ENCODE measurements at regions not wholly inside any gene's neighbourhood (a gene's known extent, or its start where the extent isn't known, plus 50 kb on each side); places are given as distances from the start of the nearest gene placed in this dataset.

GRCh38 chr2:60104514-60105505 is 448.6 kb downstream of the BCL11A start (continued):
- TF ChIP-seq REST (IDR thresholded peaks at IDR 0.05; ENCODE audit: low read depth, low read length) (no peak), HDAC2 (IDR thresholded peaks at IDR 0.05) (no peak), MTA3 (IDR thresholded peaks at IDR 0.05; ENCODE audit: borderline replicate concordance, low read length) (no peak), FOS (IDR thresholded peaks at IDR 0.05; ENCODE audit: borderline replicate concordance, extremely low read depth, insufficient read length) (no peak)

- Histone ChIP-seq H3K79me2 (ENCODE audit: control insufficient read depth, insufficient read depth, low read length) (no peaks in the 10 kb centered on the region), H3K4me2 (ENCODE audit: control insufficient read depth, insufficient read depth) (no peak overlapping the region), H3K27me3 (replicated peaks in 1 of 2; ENCODE audit: control insufficient read depth in 2 of 2, insufficient read depth in 2 of 2, low read length in 1 of 2) (no peaks in the 10 kb centered on the region; a peak in 1 of 4 replicates), H3K9me3 (replicated peaks; ENCODE audit: control insufficient read depth, insufficient read depth, low read length) (no peaks in the 10 kb centered on the region), H3K27ac (ENCODE audit: control insufficient read depth, insufficient read depth) (no peak overlapping the region), H3K36me3 (ENCODE audit: control insufficient read depth in 2 of 2, insufficient read depth in 2 of 2, low read length in 1 of 2) (no peaks in the 10 kb centered on the region), H4K20me1 (ENCODE audit: control insufficient read depth, insufficient read depth) (no peaks in the 10 kb centered on the region), H3K4me3 (no peak overlapping the region), H3K9ac (ENCODE audit: control insufficient read depth, insufficient read depth, low read length) (no peak overlapping the region), H2AFZ (ENCODE audit: control insufficient read depth, low read depth, low read length) (no peak overlapping the region), H3K4me1 (ENCODE audit: control insufficient read depth, insufficient read depth, low read length) (no peaks in the 10 kb centered on the region)
- TF ChIP-seq KDM1A (IDR thresholded peaks at IDR 0.05; ENCODE audit: borderline replicate concordance), result no peak
- no peak for TF ChIP-seq ZSCAN29 (IDR thresholded peaks at IDR 0.05)
- no peak for TF ChIP-seq ASH2L (IDR thresholded peaks at IDR 0.05; ENCODE audit: borderline replicate concordance, low read depth)
- TF ChIP-seq EP300 (IDR thresholded peaks at IDR 0.05; ENCODE audit: borderline replicate concordance in 1 of 2, control insufficient read depth in 1 of 2, low read depth in 2 of 2, low read length in 2 of 2), result no peak
- no peak for TF ChIP-seq SREBF1 (IDR thresholded peaks at IDR 0.05; ENCODE audit: low read length)
- no peak for TF ChIP-seq POLR2AphosphoS2 (IDR thresholded peaks at IDR 0.05; ENCODE audit: low read depth, low read length)
- no peak for TF ChIP-seq SKIL (IDR thresholded peaks at IDR 0.05; ENCODE audit: low read depth, poor library complexity, severe bottlenecking)
- no peak for TF ChIP-seq MTA3 (IDR thresholded peaks at IDR 0.05; ENCODE audit: borderline replicate concordance, low read length)
- TF ChIP-seq FOXM1 (IDR thresholded peaks at IDR 0.05; ENCODE audit: low read depth, low read length), result no peak
- no peak for TF ChIP-seq JUND (IDR thresholded peaks at IDR 0.05; ENCODE audit: low read depth, low read length)
- no peak for TF ChIP-seq SMC3 (IDR thresholded peaks at IDR 0.05; ENCODE audit: borderline replicate concordance, low read length)
- intact Hi-C loops (cut with micrococcal nuclease; ENCODE audit: unreplicated experiment) (no loop called here), in situ Hi-C loops (cut with MboI) (no loop called here)
- FAIRE-seq (no peak), DNase-seq (ENCODE audit: low read depth, low spot score) (no peak), ATAC-seq (no peak)
- CTCF ChIA-PET, result no interaction called here
- BruUV-seq (replicated peaks), result no TSS peak
- RAD21 ChIA-PET (ENCODE audit: unreplicated experiment), result no interaction called here
- 39% methylated on average over 11 of the region's 11 CpGs for WGBS (ENCODE audit: insufficient coverage, insufficient replicate concordance, low lambda C conversion rate, missing lambda C conversion rate)
- SMC1A ChIA-PET (ENCODE audit: uncharacterized antibody, unreplicated experiment), result no interaction called here
- POLR2A ChIA-PET, result no interaction called here
Measured at GRCh38 chr2:60100034-60100433, 453.4 kb downstream of the BCL11A start.

All from GM12878 (cell line).